Brain microvascular endothelial cell (primary cell): ENCODE measurements at regions not wholly inside any gene's neighbourhood (a gene's known extent, or its start where the extent isn't known, plus 50 kb on each side); places are given as distances from the start of the nearest gene placed in this dataset.
"Not testable (repeated sequence)": the region's sequence is repeated elsewhere in the genome, so short reads cannot be mapped to it uniquely, and the experiment has no call there.

Experiments used
- DNase-seq: peaks from one replicate; pipeline ENCODE4 v3.0.0-alpha.2; 2020
- H3K27ac ChIP-seq: fragments of 250-450 bp; sonication (Bioruptor Pico); 2 replicates; pipeline ENCODE4 v1.5.1; 2020; ENCODE audit warnings: mild to moderate bottlenecking, moderate library complexity
- H3K27me3 ChIP-seq: fragments of 250-450 bp; sonication (Bioruptor Pico); replicated peaks from 2 replicates; pipeline ENCODE4 v1.5.1; 2020; ENCODE audit warnings: mild to moderate bottlenecking
- H3K36me3 ChIP-seq: fragments of 250-450 bp; sonication (Bioruptor Pico); replicated peaks from 2 replicates; pipeline ENCODE4 v1.5.1; 2020; ENCODE audit warnings: mild to moderate bottlenecking
- H3K4me3 ChIP-seq: 2 replicates; pipeline ENCODE4 v1.5.1; 2011; ENCODE audit warnings: low read depth, mild to moderate bottlenecking, control low read depth, low read length, moderate library complexity
- CTCF ChIP-seq: IDR thresholded peaks from 2 replicates; pipeline ENCODE4 v1.5.1; 2011; ENCODE audit warnings: low read depth, mild to moderate bottlenecking, moderate library complexity, low read length, control low read depth, inconsistent platforms; ENCODE audit errors: missing control alignments
- in situ Hi-C: cut with HindIII; loops from 2 replicates; pipeline ENCODE4 v1.10.0; 2017; ENCODE audit warnings: low sequenced_read_pairs, low pct_ligation_motif_present

GRCh38 chr3:194058189-194058571 is 77.8 kb upstream of the HES1 start:
- Histone ChIP-seq H3K4me3 (peak overlapping the region; percentile 18), H3K27me3 (peaks cover 31% of the 10 kb centered on the region), H3K36me3 (no peaks in the 10 kb centered on the region), H3K27ac (no peak overlapping the region)
- in situ Hi-C loops: no loop called here
- no peak for DNase-seq
- TF ChIP-seq CTCF: no peak

GRCh38 chr3:194058753-194059152 is 77.2 kb upstream of the HES1 start:
- Histone ChIP-seq H3K36me3 (no peaks in the 10 kb centered on the region), H3K4me3 (no peak overlapping the region), H3K27me3 (peaks cover 30% of the 10 kb centered on the region), H3K27ac (no peak overlapping the region)
- no peak for DNase-seq
- in situ Hi-C loops: no loop called here
- TF ChIP-seq CTCF: no peak

GRCh38 chr3:194061421-194062030 is 74.4 kb upstream of the HES1 start:
- Histone ChIP-seq H3K36me3 (no peaks in the 10 kb centered on the region), H3K27ac (no peak overlapping the region), H3K4me3 (no peak overlapping the region), H3K27me3 (peaks cover 31% of the 10 kb centered on the region)
- in situ Hi-C loops: no loop called here
- no peak for TF ChIP-seq CTCF
- DNase-seq: no peak

GRCh38 chr3:194062830-194063229 is 73.1 kb upstream of the HES1 start:
- no peak overlapping the region for H3K27ac ChIP-seq
- H3K4me3 ChIP-seq: no peak overlapping the region
- no peak for DNase-seq
- TF ChIP-seq CTCF: no peak
- in situ Hi-C loops: no loop called here
- no peaks in the 10 kb centered on the region for H3K36me3 ChIP-seq
- H3K27me3 ChIP-seq: peaks cover 19% of the 10 kb centered on the region

GRCh38 chr3:194064380-194065332 is 71.3 kb upstream of the HES1 start:
- TF ChIP-seq CTCF: no peak
- Histone ChIP-seq H3K27ac (no peak overlapping the region), H3K36me3 (no peaks in the 10 kb centered on the region), H3K27me3 (peaks cover 18% of the 10 kb centered on the region), H3K4me3 (no peak overlapping the region)
- in situ Hi-C loops: no loop called here
- DNase-seq: no peak

- not testable (repeated sequence) for H3K36me3 ChIP-seq, DNase-seq
- H3K27me3 ChIP-seq: peaks cover 13% of the 10 kb centered on the region
Measured at GRCh38 chr3:194067327-194067726, 68.6 kb upstream of the HES1 start.

More at GRCh38 chr3:194067327-194067726, 68.6 kb upstream of the HES1 start:
- H3K4me3 ChIP-seq, in situ Hi-C loops, H3K27ac ChIP-seq: not testable (repeated sequence)
